Trophoblast cell (in vitro differentiated cells and primary cell): ENCODE measurements at regions not wholly inside any gene's neighbourhood (a gene's known extent, or its start where the extent isn't known, plus 50 kb on each side); places are given as distances from the start of the nearest gene placed in this dataset.

Experiments
- DNase-seq, 2 donors: peaks; one replicate each; pipeline ENCODE4 v3.0.0-alpha.2; 2016
- H2AFZ ChIP-seq: 2 replicates; pipeline ENCODE4 v1.6.1; 2013; ENCODE audit warnings: low read length, moderate library complexity, mild to moderate bottlenecking; ENCODE audit not compliant: insufficient read depth, poor library complexity
- H2AK5ac ChIP-seq: 2 replicates; pipeline ENCODE4 v1.6.1; 2013; ENCODE audit warnings: mild to moderate bottlenecking, low read length
- H2BK120ac ChIP-seq: 2 replicates; pipeline ENCODE4 v1.6.1; 2013; ENCODE audit warnings: low read length, mild to moderate bottlenecking, moderate library complexity; ENCODE audit not compliant: insufficient read depth, poor library complexity
- H2BK12ac ChIP-seq: 2 replicates; pipeline ENCODE4 v1.6.1; 2013; ENCODE audit warnings: mild to moderate bottlenecking, low read length, moderate library complexity
- H2BK5ac ChIP-seq: 2 replicates; pipeline ENCODE4 v1.6.1; 2013; ENCODE audit warnings: low read length, low read depth, moderate library complexity, mild to moderate bottlenecking; ENCODE audit not compliant: poor library complexity
- H3K14ac ChIP-seq: 2 replicates; pipeline ENCODE4 v1.6.1; 2013; ENCODE audit warnings: mild to moderate bottlenecking, low read length
- H3K18ac ChIP-seq: 2 replicates; pipeline ENCODE4 v1.6.1; 2013; ENCODE audit warnings: mild to moderate bottlenecking, low read length
- H3K23ac ChIP-seq: 2 replicates; pipeline ENCODE4 v1.6.1; 2013; ENCODE audit warnings: low read length
- H3K27ac ChIP-seq: 2 replicates; pipeline ENCODE4 v1.5.1; 2013; ENCODE audit warnings: low read depth, mild to moderate bottlenecking, inconsistent platforms, low read length, moderate library complexity
- H3K27me3 ChIP-seq: 2 replicates; pipeline ENCODE4 v1.6.1; 2013; ENCODE audit warnings: inconsistent platforms, mild to moderate bottlenecking, low read length, moderate library complexity; ENCODE audit not compliant: insufficient read depth
- H3K36me3 ChIP-seq, 2 experiments: 1 replicate in 1 of 2; 2 replicates in 1 of 2; pipeline ENCODE4 v1.6.1; 2013; ENCODE audit warnings: low read length in 2 of 2, mild to moderate bottlenecking in 2 of 2, moderate library complexity in 1 of 2; ENCODE audit not compliant: insufficient read depth in 2 of 2, control insufficient read depth in 1 of 2
- H3K4ac ChIP-seq: 2 replicates; pipeline ENCODE4 v1.6.1; 2013; ENCODE audit warnings: low read depth, mild to moderate bottlenecking, low read length, moderate library complexity
- H3K4me1 ChIP-seq, 2 experiments: 1 replicate in 1 of 2; 2 replicates in 1 of 2; pipeline ENCODE4 v1.6.1; 2013; ENCODE audit warnings: low read length in 2 of 2, mild to moderate bottlenecking in 2 of 2, moderate library complexity in 1 of 2; ENCODE audit not compliant: insufficient read depth in 2 of 2, control insufficient read depth in 1 of 2
- H3K4me2 ChIP-seq: 2 replicates; pipeline ENCODE4 v1.6.1; 2013; ENCODE audit warnings: inconsistent platforms, mild to moderate bottlenecking, low read length, moderate library complexity
- H3K4me3 ChIP-seq: 2 replicates; pipeline ENCODE4 v1.5.1; 2013; ENCODE audit warnings: mild to moderate bottlenecking, low read depth, low read length, inconsistent platforms
- H3K79me1 ChIP-seq: one replicate; pipeline ENCODE4 v1.6.1; 2013; ENCODE audit warnings: low read length
- H3K79me2 ChIP-seq: 2 replicates; pipeline ENCODE4 v1.6.1; 2013; ENCODE audit warnings: low read length, mild to moderate bottlenecking; ENCODE audit not compliant: control insufficient read depth, insufficient read depth, poor library complexity
- H3K9ac ChIP-seq: 2 replicates; pipeline ENCODE4 v1.6.1; 2013; ENCODE audit warnings: mild to moderate bottlenecking, low read length
- H3K9me3 ChIP-seq: 2 replicates; pipeline ENCODE4 v1.6.1; 2013; ENCODE audit warnings: low read depth, mild to moderate bottlenecking, control low read depth, inconsistent platforms, low read length; ENCODE audit not compliant: insufficient read depth
- H4K12ac ChIP-seq: 2 replicates; pipeline ENCODE4 v1.6.1; 2013; ENCODE audit warnings: low read depth, mild to moderate bottlenecking, low read length, moderate library complexity
- H4K8ac ChIP-seq: 2 replicates; pipeline ENCODE4 v1.6.1; 2013; ENCODE audit warnings: low read depth, mild to moderate bottlenecking, low read length, moderate library complexity
- H4K91ac ChIP-seq: one replicate; pipeline ENCODE4 v1.6.1; 2013; ENCODE audit warnings: low read depth, mild to moderate bottlenecking, low read length, moderate library complexity
- WGBS: extraction: QIAGEN DNeasy Blood & Tissue Kit; methylation state at CpG from one replicate; pipeline ENCODE4 v1.1.7; 2013; ENCODE audit warnings: missing lambda C conversion rate; ENCODE audit not compliant: insufficient read length, insufficient coverage; ENCODE audit errors: extremely low coverage; 5-methylcytosine and 5-hydroxymethylcytosine counted together

- Histone ChIP-seq H3K79me2 (no peaks in the 10 kb centered on the region), H3K27me3 (no peaks in the 10 kb centered on the region), H3K9ac (no peak overlapping the region), H3K36me3 (no peaks in the 10 kb centered on the region), H4K8ac (no peak overlapping the region), H3K4me2 (no peak overlapping the region), H3K9me3 (no peaks in the 10 kb centered on the region), H3K4me1 (peaks cover 0 to 5% of the 10 kb centered on the region in 2 experiments), H4K12ac (no peak overlapping the region), H2BK12ac (no peak overlapping the region), H3K23ac (no peak overlapping the region), H2BK5ac (no peak overlapping the region), H4K91ac (no peak overlapping the region), H3K27ac (no peak overlapping the region), H2BK120ac (no peak overlapping the region), H3K4ac (no peak overlapping the region), H3K14ac (no peak overlapping the region), H2AFZ (no peak overlapping the region), H2AK5ac (no peak overlapping the region), H3K4me3 (no peak overlapping the region), H3K79me1 (no peaks in the 10 kb centered on the region), H3K18ac (no peak overlapping the region)
- DNase-seq: peak in 1 of 2 donors; percentile 20
- no CpG with 5 or more reads among the region's 8 CpGs for WGBS
Observed at GRCh38 chr7:41834805-41835694, 132.2 kb upstream of the INHBA start.

DNA sequence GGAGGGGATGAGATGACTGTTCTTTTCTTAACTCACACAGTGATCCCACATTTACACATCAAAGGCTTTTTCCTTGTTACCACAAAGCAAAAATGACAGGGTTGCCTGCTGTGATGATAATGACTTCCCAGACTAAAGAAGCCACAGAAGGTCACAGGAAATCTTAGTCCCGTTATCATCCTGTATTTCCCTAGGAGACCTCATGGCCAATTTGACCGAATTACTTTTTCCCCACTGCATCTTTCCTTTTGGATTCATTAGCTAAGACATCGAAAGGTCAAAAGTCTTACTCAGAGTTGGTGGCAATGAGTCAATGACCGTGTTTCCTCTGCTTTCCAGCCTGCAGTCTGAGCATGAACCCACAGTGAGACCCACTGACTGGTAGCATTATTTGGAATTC, 130.1 kb upstream of the INHBA start:
- Histone ChIP-seq H3K27me3 (no peaks in the 10 kb centered on the region), H3K79me2 (no peaks in the 10 kb centered on the region), H4K12ac (no peak overlapping the region), H2AK5ac (no peak overlapping the region), H2AFZ (no peak overlapping the region), H3K23ac (no peak overlapping the region), H3K4me3 (no peak overlapping the region), H3K4ac (no peak overlapping the region), H3K9me3 (no peaks in the 10 kb centered on the region), H4K91ac (no peak overlapping the region), H3K9ac (no peak overlapping the region), H3K79me1 (peaks cover 12% of the 10 kb centered on the region), H2BK12ac (no peak overlapping the region), H2BK5ac (no peak overlapping the region), H3K4me2 (no peak overlapping the region), H4K8ac (no peak overlapping the region), H3K27ac (no peak overlapping the region), H2BK120ac (no peak overlapping the region), H3K14ac (no peak overlapping the region), H3K18ac (no peak overlapping the region), H3K36me3 (no peaks in the 10 kb centered on the region), H3K4me1 (peaks cover 6 to 13% of the 10 kb centered on the region in 2 experiments)
- WGBS: no CpG with 5 or more reads among the region's 4 CpGs
- no peak for DNase-seq

DNA sequence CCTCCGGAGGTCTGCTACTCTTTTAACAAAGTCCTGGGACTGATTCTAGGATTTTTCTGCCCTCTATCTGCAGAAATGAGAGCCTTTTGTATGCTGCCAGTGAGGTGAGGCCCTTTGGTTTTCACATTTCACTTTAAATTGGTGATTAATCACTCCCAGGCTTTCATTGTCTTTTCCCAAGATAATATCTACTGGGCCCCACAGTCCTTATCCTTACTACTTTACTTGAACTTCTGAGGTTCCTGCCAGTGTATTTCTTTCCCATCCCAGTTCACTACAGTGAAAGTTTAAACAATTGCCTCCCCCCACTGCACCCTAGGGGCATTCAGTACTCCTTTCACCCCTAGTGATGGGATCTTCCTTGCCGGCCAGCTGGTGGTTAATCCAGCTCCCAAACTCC, 127.4 kb upstream of the INHBA start:
- H3K27me3 ChIP-seq: no peaks in the 10 kb centered on the region
- H3K4me2 ChIP-seq: no peak overlapping the region
- no peak overlapping the region for H3K4ac ChIP-seq
- peaks cover 6 to 13% of the 10 kb centered on the region in 2 experiments for H3K4me1 ChIP-seq
- H2BK12ac ChIP-seq: peak overlapping the region; percentile 95
- H3K27ac ChIP-seq: no peak overlapping the region
- DNase-seq: no peak
- no peak overlapping the region for H4K12ac ChIP-seq
- H2BK5ac ChIP-seq: peak overlapping the region; percentile 64
- no peak overlapping the region for H3K4me3 ChIP-seq
- peaks cover 12% of the 10 kb centered on the region for H3K79me1 ChIP-seq
- H4K8ac ChIP-seq: no peak overlapping the region
- H4K91ac ChIP-seq: peak overlapping the region; percentile 70
- H2BK120ac ChIP-seq: no peak overlapping the region
- no peak overlapping the region for H2AK5ac ChIP-seq
- H3K79me2 ChIP-seq: no peaks in the 10 kb centered on the region
- no peak overlapping the region for H2AFZ ChIP-seq
- no CpG with 5 or more reads among the region's 2 CpGs for WGBS
- H3K18ac ChIP-seq: no peak overlapping the region
- no peak overlapping the region for H3K9ac ChIP-seq
- no peak overlapping the region for H3K23ac ChIP-seq
- no peaks in the 10 kb centered on the region for H3K9me3 ChIP-seq
- H3K36me3 ChIP-seq: no peaks in the 10 kb centered on the region
- H3K14ac ChIP-seq: no peak overlapping the region

- no peak overlapping the region for H3K4me2 ChIP-seq
- no peak overlapping the region for H2BK5ac ChIP-seq
- H3K4me3 ChIP-seq: no peak overlapping the region
- H3K27ac ChIP-seq: no peak overlapping the region
- H3K18ac ChIP-seq: no peak overlapping the region
- no peak overlapping the region for H4K12ac ChIP-seq
- no peak overlapping the region for H2BK120ac ChIP-seq
- no peak overlapping the region for H2BK12ac ChIP-seq
- no peak overlapping the region for H3K14ac ChIP-seq
- no peak overlapping the region for H3K9ac ChIP-seq
- peak overlapping the region; percentile 25 for H4K91ac ChIP-seq
- no peaks in the 10 kb centered on the region for H3K36me3 ChIP-seq
- H3K79me1 ChIP-seq: peaks cover 12% of the 10 kb centered on the region
- H3K79me2 ChIP-seq: no peaks in the 10 kb centered on the region
- H3K9me3 ChIP-seq: no peaks in the 10 kb centered on the region
- H3K4ac ChIP-seq: no peak overlapping the region
- no peak overlapping the region for H4K8ac ChIP-seq
- H2AFZ ChIP-seq: no peak overlapping the region
- H3K23ac ChIP-seq: no peak overlapping the region
- no CpG with 5 or more reads among the region's 4 CpGs for WGBS
- H3K4me1 ChIP-seq: peaks cover 6 to 13% of the 10 kb centered on the region in 2 experiments
- no peaks in the 10 kb centered on the region for H3K27me3 ChIP-seq
- peak in 1 of 2 donors; percentile 64 for DNase-seq
- no peak overlapping the region for H2AK5ac ChIP-seq
Observed at GRCh38 chr7:41828911-41829310, 126.0 kb upstream of the INHBA start.
